GM21381 (cell line): ENCODE measurements at regions not wholly inside any gene's neighbourhood (a gene's known extent, or its start where the extent isn't known, plus 50 kb on each side); places are given as distances from the start of the nearest gene placed in this dataset.

ENCODE experiments used
- ATAC-seq: cut with Tn5 transposase; IDR thresholded peaks from one replicate; pipeline ENCODE4 v1.9.1; 2021; ENCODE audit warnings: mild to moderate bottlenecking, moderate library complexity; ENCODE audit not compliant: unreplicated experiment

GRCh38 chr12:31868965-31869364, 90.2 kb upstream of the RESF1 start:
- ATAC-seq: no peak

DNA sequence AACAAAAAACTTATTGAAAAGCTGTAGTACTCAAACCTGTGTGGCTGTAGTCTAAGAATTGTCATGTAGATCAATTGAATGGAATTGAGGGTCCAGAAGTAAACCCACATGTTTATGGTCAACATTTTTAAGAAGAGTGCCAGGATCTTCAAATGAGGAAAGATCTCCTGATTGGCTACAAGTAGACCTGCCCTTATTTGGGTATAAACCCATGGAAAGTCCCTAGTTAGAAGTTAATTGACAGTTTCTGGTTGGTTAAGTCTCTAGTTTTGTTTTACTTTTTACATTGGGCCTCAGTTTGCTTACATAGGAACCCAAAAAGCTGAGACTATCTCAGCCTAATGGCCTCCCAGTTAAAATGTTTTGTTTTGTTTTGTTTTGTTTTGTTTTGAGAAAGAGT, 91.9 kb upstream of the RESF1 start:
- ATAC-seq: no peak

GRCh38 chr12:31866523-31866922, 92.7 kb upstream of the RESF1 start:
- ATAC-seq: no peak

- ATAC-seq: no peak
Measured at GRCh38 chr12:31865023-31865422, 94.2 kb upstream of the RESF1 start.

DNA sequence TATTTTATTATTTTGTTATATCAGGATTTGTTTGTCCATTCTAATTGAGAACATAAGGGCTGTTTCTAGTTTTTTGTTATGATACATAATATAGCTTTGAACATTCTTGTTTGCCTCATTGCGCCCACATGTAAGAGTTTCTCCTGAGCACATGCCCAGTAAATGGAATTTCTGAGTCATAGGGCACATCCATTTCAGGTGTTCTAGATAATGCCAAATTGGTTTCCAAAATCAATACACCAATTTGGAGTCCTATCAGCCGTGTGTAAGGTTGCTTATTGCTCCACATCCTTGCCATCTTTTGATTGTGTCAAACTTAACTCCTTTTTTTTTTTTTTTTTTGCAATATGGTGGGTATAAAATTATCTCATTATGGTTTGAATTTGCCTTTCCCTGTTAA, 97.9 kb upstream of the RESF1 start:
- ATAC-seq: no peak

GRCh38 chr12:31860401-31860800, 98.8 kb upstream of the RESF1 start:
- no peak for ATAC-seq

DNA sequence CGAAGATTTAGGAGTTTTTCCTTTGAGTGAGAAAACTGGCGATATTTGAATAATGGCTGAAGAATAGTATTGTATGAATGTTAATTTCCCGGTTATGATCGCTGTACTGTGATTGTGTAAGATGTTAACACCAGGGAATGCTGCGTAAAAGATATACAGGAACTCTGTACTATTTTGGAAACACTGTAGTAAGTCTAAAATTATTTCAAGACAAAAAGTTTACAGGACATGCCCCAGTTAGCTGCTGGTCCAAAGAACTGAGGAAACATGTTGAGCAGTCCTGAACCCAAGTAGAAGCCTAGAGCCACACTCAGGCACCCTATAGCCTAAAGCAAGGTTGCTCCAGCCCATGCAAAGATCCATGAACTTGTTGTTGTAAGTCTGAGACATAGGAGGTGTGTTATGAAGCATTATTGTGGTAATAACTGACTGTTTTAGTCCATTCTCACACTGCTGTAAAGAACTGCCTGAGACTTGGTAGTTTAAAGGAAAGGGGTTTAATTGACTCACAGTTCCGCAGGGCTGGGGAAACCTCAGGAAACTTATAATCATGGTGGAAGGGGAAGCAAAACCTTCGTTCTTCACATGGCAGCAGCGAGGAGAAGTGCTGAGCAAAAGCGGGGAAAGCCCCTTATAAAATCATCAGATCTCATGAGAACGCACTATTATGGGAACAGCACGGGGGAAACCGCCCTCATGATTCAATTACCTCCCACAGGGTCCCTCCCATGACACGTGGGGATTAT, 99.8 kb upstream of the RESF1 start:
- ATAC-seq: no peak

DNA sequence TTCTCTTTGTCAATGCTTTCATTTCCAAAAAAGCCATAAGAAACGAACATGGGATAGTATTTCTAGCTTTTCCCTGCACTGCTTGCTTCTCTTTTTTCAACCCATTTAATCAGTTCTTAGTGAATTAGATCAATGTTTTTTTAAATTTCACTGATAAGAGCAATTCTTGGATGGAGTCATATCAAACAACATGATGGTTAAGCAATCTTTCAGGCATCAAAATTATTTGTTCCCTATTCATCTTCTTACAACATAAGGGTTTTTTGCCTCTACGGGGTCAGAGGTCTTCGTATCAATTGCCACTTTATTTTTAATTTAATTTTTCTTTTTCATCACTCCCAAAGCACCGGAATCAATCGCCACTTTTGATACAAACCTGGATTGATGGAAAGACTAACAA, 103.8 kb upstream of the RESF1 start:
- no peak for ATAC-seq

DNA sequence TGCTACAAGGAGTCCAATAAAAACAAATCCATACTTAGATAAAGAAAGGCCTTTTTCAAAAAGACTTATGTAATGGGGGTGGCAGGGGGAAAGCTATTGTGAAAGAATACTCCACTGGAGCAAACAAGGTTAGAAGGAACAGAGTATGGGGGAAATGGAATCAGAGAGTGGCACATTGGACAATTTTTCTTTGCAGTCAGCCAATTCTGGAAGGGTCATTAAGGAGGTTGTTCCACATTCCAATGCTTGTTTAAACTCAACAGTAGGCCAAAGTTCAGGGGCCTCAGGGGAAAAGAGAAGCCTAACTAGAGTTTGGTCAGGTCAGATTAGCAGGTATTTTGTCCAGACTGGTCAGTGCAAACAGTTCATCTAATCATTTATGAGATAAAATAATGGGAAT, 105.2 kb upstream of the RESF1 start:
- ATAC-seq: no peak

- no peak for ATAC-seq
Measured at GRCh38 chr12:31853520-31853919, 105.7 kb upstream of the RESF1 start.

GRCh38 chr12:31850268-31850667, 108.9 kb upstream of the RESF1 start:
- no peak for ATAC-seq

DNA sequence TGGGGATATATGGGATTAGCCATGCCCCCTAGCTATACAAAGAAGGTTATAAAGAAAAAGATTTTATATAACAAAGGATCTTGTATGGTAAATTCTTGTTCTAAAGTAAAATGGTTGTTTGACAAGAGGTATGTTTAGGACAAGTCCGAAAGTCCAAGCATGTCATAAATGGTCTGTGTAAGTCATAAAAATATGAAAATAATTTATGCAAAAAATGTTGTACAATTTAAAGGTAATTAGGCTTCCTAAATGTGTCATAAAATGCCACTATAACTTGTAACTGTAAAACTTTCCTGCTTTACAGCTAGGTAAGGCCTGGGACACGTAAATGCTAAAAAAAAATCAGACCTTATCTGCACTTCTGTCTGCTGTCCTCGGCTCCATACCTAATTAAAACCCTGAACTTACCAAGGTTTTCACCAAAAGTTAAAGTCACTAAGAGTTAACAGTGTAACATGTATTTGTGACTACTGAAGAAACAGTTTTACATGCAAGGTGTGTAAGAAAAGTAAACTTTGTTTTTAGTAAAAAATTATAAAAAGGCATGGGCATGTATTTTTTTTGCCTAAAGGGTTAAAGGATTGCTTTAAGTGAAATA, 110.0 kb upstream of the RESF1 start:
- no peak for ATAC-seq

- no peak for ATAC-seq
Measured at GRCh38 chr12:31846405-31846804, 112.8 kb upstream of the RESF1 start.

GRCh38 chr12:31845613-31846322, 113.4 kb upstream of the RESF1 start:
- ATAC-seq: no peak

DNA sequence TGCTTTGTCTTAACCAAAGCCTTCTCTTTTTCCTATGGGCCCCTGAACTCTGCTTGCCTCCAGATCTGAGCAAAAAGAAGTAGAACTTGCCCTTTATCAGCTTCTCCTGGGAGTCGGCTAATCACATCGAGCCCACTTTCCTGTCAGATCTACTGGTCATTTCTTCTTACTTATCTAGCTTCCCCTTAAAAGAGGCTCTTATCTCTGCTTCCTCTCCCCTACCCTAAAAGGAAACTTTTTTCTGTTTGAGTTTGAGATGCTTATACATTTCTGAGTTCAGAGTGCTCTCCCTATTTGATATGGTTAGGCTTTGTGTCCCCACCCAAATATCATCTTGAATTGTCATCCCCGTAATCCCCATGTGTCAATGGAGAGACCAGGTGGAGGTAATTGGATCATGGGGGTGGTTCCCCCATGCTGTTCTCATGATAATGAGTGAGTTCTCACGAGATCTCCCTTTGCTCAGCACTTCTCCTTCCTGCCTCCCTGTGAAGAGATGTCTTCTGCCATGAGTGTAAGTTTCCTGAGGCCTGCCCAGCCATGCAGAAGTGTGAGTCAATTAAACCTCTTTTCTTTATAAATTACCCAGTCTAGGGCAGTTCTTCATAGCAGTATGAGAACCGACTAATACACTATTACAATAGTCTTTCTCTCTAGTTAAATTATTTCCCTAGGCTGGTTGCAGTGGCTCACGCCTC, 114.7 kb upstream of the AMN1 start:
- ATAC-seq: no peak

GRCh38 chr12:31837913-31838312, 109.1 kb upstream of the AMN1 start:
- ATAC-seq: no peak

DNA sequence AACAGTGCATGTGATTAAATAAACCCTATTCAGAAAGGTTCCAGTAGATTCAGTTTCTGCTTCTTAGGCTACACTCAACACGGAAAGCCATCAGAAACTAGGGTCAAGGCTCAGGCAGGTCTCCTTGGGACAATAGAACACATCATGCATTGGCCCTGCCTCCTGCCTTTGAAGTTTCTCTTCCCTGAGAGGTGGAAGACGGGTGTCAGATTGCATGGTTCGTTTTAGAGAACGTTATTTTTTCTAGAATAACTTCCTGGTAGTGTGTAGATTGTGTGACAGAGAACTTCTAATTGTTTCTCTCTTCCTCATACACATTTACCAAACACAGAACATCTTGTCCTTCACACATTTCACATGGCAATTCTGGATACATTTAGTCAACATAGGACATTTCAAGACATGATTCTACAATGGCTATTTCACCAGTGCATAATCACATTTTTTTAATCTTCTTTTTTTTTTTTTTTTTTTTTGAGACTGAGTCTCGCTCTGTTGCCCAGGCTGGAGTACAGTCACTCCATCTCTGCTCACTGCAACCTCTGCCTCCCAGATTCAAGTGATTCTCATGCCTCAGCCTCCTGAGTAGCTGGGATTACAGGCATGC, 106.6 kb upstream of the AMN1 start:
- ATAC-seq: no peak

GRCh38 chr12:31834150-31834549, 105.3 kb upstream of the AMN1 start:
- ATAC-seq: no peak

DNA sequence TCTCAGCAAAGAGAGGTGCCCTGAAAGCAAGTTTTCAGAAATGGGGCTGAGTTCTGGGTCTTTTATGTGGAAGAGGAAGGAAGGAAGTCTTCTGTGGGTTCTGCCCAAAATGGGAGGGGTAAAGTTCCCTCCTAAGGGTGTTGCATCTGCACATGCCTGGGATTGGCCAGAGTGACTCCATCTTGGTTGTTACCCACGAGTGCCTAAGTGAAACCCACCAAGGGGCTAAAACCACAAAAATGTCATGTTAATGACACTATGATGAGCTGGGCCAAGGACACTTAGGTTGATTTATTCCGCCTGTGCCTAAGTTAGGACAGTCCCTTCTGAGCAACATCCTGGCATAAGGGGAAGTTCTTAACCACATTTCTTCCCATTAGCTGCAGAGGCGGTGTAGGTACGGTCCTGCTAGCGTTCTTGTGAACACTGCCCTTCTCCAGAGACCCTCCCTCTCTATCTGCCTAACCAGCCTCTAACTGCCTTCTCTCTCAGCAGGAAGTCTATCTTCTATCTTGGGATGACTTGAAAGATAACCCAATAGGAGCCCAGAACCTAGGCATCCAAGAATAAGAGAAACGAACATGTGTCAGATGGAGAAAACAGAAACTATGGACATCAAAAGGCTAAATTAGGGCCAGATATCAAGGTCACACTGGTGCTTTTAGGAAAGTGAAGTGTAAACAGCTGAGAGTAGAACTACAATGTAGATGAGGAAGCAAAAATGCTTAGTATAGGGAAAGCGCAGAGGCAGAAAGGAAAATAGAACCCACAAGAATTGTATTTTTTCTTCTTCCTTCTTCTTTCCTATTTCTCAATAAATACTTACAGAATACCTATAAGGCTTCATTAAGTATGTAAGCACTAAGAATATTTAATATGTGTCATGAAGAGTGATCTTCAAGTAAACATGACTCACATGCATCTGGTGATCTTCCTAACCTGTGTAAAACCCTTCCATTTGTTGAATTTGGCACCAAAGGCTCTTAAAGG, 104.2 kb upstream of the AMN1 start:
- no peak for ATAC-seq

DNA sequence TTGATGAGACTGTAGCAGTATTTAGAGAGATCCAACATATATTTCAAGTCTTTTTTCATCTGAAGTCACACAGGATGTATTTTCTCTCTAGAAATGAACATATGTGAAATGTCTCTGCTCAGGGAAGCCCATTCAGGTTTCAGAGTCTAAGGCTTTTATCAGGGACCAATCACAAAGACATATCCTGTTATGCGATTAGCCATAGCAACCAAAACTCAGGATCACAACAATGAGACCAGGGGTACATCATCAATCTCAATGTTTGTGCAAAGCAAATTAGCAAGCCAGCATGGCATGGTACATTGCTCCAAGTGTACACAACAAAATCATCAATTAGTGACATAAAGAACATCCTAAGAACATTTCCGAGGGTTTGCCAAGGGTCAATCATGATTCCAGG, 99.2 kb upstream of the AMN1 start:
- no peak for ATAC-seq
